Colon (tissue), 2 donors: ENCODE measurements at regions not wholly inside any gene's neighbourhood (a gene's known extent, or its start where the extent isn't known, plus 50 kb on each side); places are given as distances from the start of the nearest gene placed in this dataset.

Experiments used
- FAIRE-seq: peaks from 2 replicates; lab custom pipeline; 2012; peaks lifted over from hg19 to GRCh38; lab: Jason Lieb, UNC
- donor health status: control.
- donor health status: control.

GRCh38 chr6:56715741-56716140, 73.1 kb upstream of the DST start:
- FAIRE-seq = no peak

GRCh38 chr6:56714982-56715456, 72.3 kb upstream of the DST start:
- no peak for FAIRE-seq

- no peak for FAIRE-seq
Measured at GRCh38 chr6:56714273-56714672, 71.6 kb upstream of the DST start.

- no peak for FAIRE-seq
Measured at GRCh38 chr6:56713254-56713672, 70.6 kb upstream of the DST start.

- FAIRE-seq = no peak
Measured at GRCh38 chr6:56710967-56711366, 68.3 kb upstream of the DST start.

GRCh38 chr6:56709650-56710049, 67.0 kb upstream of the DST start:
- FAIRE-seq = no peak

- FAIRE-seq = peak; percentile 69
Measured at GRCh38 chr6:56708810-56709597, 66.3 kb upstream of the DST start.

GRCh38 chr6:56706981-56707726, 64.5 kb upstream of the DST start:
- no peak for FAIRE-seq

GRCh38 chr6:56699066-56699654, 56.5 kb upstream of the DST start:
- peak; percentile 57 for FAIRE-seq

- FAIRE-seq = peak; percentile 70
Measured at GRCh38 chr6:56695702-56696101, 53.0 kb upstream of the DST start.

GRCh38 chr6:56694002-56694401, 51.3 kb upstream of the DST start:
- FAIRE-seq = peak; percentile 98

- FAIRE-seq = peak; percentile 18
Measured at GRCh38 chr6:56693246-56693607, 50.5 kb upstream of the DST start.

GRCh38 chr6:56692523-56693245, 50.0 kb upstream of the DST start:
- FAIRE-seq = no peak
